ENCODE measurements at regions not wholly inside any gene's neighbourhood (a gene's known extent, or its start where the extent isn't known, plus 50 kb on each side); places are given as distances from the start of the nearest gene placed in this dataset.

DNA sequence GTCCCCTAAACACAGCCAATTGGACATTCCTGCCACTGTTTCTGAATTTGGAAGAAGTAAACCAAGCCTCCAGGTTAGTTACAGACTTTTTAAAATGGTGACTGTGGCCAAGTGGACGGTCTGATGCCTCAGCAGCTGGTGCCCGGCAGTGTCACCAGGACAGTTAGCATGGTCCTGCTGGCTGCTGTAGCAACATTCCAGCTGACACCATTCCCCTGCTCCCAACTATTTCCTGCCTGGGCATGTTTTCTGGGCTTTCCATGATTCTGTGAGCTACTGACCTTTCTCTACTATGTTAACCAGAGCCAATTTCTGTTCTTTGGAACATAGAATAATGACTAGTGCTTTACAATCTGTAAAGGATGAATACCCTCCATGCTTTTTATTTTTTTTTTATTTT, 95.0 kb downstream of the TLR5 start:
- H3K9me3 ChIP-seq (ENCODE audit: control insufficient read depth, low read depth, low read length), result no peaks in the 10 kb centered on the region
- no peak overlapping the region for H3K4me3 ChIP-seq (ENCODE audit: low read length)
- H3K36me3 ChIP-seq (ENCODE audit: control insufficient read depth, insufficient read depth, low read length), result no peaks in the 10 kb centered on the region
- no peaks in the 10 kb centered on the region for H3K27me3 ChIP-seq (ENCODE audit: control insufficient read depth, insufficient read depth, low read length)
- H3K27ac ChIP-seq (ENCODE audit: low read length), result no peak overlapping the region
- no peak for DNase-seq
- no peaks in the 10 kb centered on the region for H3K4me1 ChIP-seq (ENCODE audit: control insufficient read depth, insufficient read depth, low read length)
- no CpG with 5 or more reads among the region's 2 CpGs for WGBS (ENCODE audit: insufficient coverage, low lambda C conversion rate)

DNA sequence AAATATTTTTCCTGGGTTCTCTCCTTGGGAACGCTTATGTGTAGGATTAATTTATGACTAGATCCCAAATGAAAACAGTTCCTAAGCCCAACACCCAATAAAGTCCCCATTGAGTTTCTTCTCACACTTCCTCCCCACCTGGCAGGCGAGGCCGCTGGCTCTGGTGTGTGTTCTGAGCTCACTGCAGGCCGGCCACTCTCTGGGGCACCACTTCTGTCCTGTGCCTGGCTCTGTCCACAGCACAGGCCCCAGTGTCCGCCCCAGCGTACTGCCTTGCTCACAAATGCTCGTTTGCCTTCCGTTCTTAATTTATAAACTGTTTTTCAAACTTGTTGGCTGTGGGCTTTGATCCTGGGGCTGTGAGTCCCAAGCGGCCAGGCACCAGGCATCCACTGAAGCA, 90.6 kb downstream of the TLR5 start:
- DNase-seq, result no peak
- H3K4me3 ChIP-seq (ENCODE audit: low read length), result no peak overlapping the region
- no peak overlapping the region for H3K27ac ChIP-seq (ENCODE audit: low read length)
- no peaks in the 10 kb centered on the region for H3K36me3 ChIP-seq (ENCODE audit: control insufficient read depth, insufficient read depth, low read length)
- 71% methylated on average over 1 of the region's 9 CpGs for WGBS (ENCODE audit: insufficient coverage, low lambda C conversion rate)
- H3K9me3 ChIP-seq (ENCODE audit: control insufficient read depth, low read depth, low read length), result no peaks in the 10 kb centered on the region
- no peaks in the 10 kb centered on the region for H3K27me3 ChIP-seq (ENCODE audit: control insufficient read depth, insufficient read depth, low read length)
- no peaks in the 10 kb centered on the region for H3K4me1 ChIP-seq (ENCODE audit: control insufficient read depth, insufficient read depth, low read length)

DNA sequence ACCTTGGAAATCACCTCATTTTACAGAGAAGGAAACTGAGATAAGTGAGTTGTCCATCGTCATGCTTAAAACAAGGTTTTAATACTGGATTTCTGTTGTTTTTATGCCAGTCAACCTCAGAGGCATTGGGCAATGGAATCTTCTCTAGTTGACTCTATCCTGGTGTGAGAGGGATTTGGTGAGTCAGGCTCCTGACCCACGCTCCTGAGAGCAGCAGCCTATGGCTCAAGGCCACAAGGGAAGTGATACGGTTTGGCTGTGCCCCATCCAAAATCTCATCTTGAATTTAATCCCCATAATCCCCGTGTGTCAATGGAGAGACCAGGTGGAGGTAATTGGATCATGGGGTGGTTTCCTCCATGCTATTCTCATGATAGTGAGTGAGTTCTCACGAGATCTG, 90.1 kb downstream of the TLR5 start:
- no peak overlapping the region for H3K4me3 ChIP-seq (ENCODE audit: low read length)
- no peak for DNase-seq
- H3K9me3 ChIP-seq (ENCODE audit: control insufficient read depth, low read depth, low read length), result no peaks in the 10 kb centered on the region
- no CpG with 5 or more reads among the region's 5 CpGs for WGBS (ENCODE audit: insufficient coverage, low lambda C conversion rate)
- no peak overlapping the region for H3K27ac ChIP-seq (ENCODE audit: low read length)
- H3K27me3 ChIP-seq (ENCODE audit: control insufficient read depth, insufficient read depth, low read length), result no peaks in the 10 kb centered on the region
- no peaks in the 10 kb centered on the region for H3K4me1 ChIP-seq (ENCODE audit: control insufficient read depth, insufficient read depth, low read length)
- H3K36me3 ChIP-seq (ENCODE audit: control insufficient read depth, insufficient read depth, low read length), result no peaks in the 10 kb centered on the region

DNA sequence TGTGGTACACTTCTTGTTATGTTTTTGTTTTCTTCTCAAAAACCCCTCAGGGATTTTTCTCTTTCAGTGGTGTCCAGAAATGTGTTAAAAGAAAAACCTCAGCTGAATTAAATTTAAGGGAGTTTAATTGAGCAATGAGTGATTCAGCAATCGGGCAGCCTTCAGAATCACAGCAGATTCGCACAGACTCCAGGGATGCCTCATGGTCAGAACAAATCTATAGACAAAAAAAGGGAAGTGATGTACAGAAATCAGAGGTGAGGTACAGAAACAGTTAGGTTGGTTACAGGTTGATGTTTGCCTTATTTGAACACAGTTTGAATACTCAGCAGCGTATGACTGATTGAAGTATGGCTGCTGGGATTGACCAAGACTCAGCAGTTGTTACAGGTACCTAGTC, 86.2 kb downstream of the TLR5 start:
- H3K27me3 ChIP-seq (ENCODE audit: control insufficient read depth, insufficient read depth, low read length), result peaks cover 3% of the 10 kb centered on the region

DNA sequence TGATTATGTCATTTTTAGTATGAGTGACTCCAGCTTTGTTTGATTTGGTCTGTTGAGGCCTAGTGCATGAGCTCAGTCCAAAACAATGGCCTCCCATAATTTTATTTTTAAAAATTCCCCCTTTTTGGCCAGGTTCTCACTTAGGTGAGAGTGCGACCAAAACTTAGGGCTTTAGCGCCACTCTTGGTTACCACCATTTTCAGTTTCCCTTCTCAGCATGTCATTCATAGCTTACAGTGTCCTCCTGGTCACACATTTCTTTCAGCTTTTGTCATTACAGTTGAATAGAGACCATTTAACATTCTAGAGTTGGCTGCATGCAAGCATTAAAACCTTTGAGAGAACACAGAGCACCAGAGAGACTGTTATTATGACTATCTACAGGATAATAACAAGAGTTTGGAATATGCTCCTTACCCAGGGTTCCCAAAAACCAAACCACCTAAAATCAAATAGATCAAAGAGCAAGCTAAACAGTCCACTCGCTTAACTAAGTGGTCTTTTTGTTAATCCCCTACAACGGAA, 85.4 kb downstream of the TLR5 start:
- DNase-seq, result no peak
- WGBS (ENCODE audit: insufficient coverage, low lambda C conversion rate), result no CpG with 5 or more reads among the region's 4 CpGs
- H3K27ac ChIP-seq (ENCODE audit: low read length), result no peak overlapping the region
- H3K4me1 ChIP-seq (ENCODE audit: control insufficient read depth, insufficient read depth, low read length), result no peaks in the 10 kb centered on the region
- no peaks in the 10 kb centered on the region for H3K9me3 ChIP-seq (ENCODE audit: control insufficient read depth, low read depth, low read length)
- H3K36me3 ChIP-seq (ENCODE audit: control insufficient read depth, insufficient read depth, low read length), result no peaks in the 10 kb centered on the region
- H3K4me3 ChIP-seq (ENCODE audit: low read length), result no peak overlapping the region
- H3K27me3 ChIP-seq (ENCODE audit: control insufficient read depth, insufficient read depth, low read length), result peaks cover 3% of the 10 kb centered on the region

More for the DNA sequence above, 86.2 kb downstream of the TLR5 start:
- DNase-seq, result no peak
- Histone ChIP-seq H3K4me3 (ENCODE audit: low read length) (no peak overlapping the region), H3K4me1 (ENCODE audit: control insufficient read depth, insufficient read depth, low read length) (no peaks in the 10 kb centered on the region), H3K36me3 (ENCODE audit: control insufficient read depth, insufficient read depth, low read length) (no peaks in the 10 kb centered on the region), H3K9me3 (ENCODE audit: control insufficient read depth, low read depth, low read length) (no peaks in the 10 kb centered on the region), H3K27ac (ENCODE audit: low read length) (no peak overlapping the region)
- WGBS (ENCODE audit: insufficient coverage, low lambda C conversion rate), result 80% methylated on average over 1 of the region's 3 CpGs
